ENCODE measurements at regions not wholly inside any gene's neighbourhood (a gene's known extent, or its start where the extent isn't known, plus 50 kb on each side); places are given as distances from the start of the nearest gene placed in this dataset.
"Not testable (repeated sequence)": the region's sequence is repeated elsewhere in the genome, so short reads cannot be mapped to it uniquely, and the experiment has no call there.

DNA sequence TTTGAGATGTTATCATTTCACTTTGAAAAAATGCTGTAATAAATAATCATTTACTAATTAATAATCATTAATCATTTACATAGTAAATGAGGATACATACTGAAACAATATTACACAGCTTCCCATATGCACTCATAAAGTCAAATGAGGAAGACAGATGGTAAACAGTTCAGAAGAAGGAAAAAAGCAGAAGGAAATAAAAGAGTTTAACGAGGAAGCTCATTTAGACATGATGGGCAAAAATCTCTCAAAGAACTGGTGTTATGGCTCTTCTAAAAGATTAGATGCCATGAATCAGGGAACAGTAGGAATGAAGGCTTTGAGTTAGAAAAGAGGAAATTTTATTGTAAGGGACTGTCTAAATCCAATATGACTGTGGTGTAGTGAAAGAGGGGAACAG, 347.6 kb downstream of the PTPRC start:
- Histone ChIP-seq H3K4me1 (ENCODE audit: insufficient read depth, low read length) (no peaks in the 10 kb centered on the region), H3K4me3 (ENCODE audit: low read length) (no peak overlapping the region), H3K36me3 (ENCODE audit: insufficient read depth, low read length) (no peaks in the 10 kb centered on the region), H3K9me3 (ENCODE audit: low read length) (no peaks in the 10 kb centered on the region), H2AFZ (ENCODE audit: low read depth, low read length) (no peak overlapping the region), H3K27me3 (ENCODE audit: insufficient read depth, low read length) (no peaks in the 10 kb centered on the region)

GRCh38 chr1:199002661-199003060, 363.8 kb downstream of the PTPRC start:
- H3K27me3 ChIP-seq (ENCODE audit: insufficient read depth, low read length), result no peaks in the 10 kb centered on the region
- peak overlapping the region; percentile 32 for H2AFZ ChIP-seq (ENCODE audit: low read depth, low read length)
- H3K9me3 ChIP-seq (ENCODE audit: low read length), result no peaks in the 10 kb centered on the region
- H3K36me3 ChIP-seq (ENCODE audit: insufficient read depth, low read length), result no peaks in the 10 kb centered on the region
- H3K4me3 ChIP-seq (ENCODE audit: low read length), result no peak overlapping the region
- peaks cover 5% of the 10 kb centered on the region for H3K4me1 ChIP-seq (ENCODE audit: insufficient read depth, low read length)

GRCh38 chr1:199007423-199007822, 368.6 kb downstream of the PTPRC start:
- H2AFZ ChIP-seq (ENCODE audit: low read depth, low read length), result no peak overlapping the region
- no peaks in the 10 kb centered on the region for H3K27me3 ChIP-seq (ENCODE audit: insufficient read depth, low read length)
- H3K9me3 ChIP-seq (ENCODE audit: low read length), result no peaks in the 10 kb centered on the region
- no peaks in the 10 kb centered on the region for H3K36me3 ChIP-seq (ENCODE audit: insufficient read depth, low read length)
- H3K4me3 ChIP-seq (ENCODE audit: low read length), result no peak overlapping the region
- peaks cover 5% of the 10 kb centered on the region for H3K4me1 ChIP-seq (ENCODE audit: insufficient read depth, low read length)

DNA sequence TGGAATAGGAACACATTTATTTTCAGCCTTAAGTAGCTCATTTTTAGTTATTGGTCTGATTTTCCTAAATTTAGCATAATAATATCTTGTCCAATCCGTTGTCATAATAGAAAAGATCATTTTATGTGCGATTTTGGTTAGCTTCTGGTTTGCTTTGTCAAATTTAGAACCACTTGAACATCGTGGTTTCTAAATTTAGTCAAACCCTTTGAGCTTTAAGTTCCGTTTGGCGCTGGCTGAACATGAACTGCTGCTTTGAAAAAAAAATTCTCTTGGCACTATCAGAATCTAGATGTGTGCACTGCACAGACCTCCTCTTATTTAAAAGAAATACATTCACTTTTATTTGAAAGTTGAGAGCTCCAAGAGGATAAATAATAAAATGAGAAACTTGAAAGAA, 370.6 kb downstream of the PTPRC start:
- Histone ChIP-seq H3K9me3 (ENCODE audit: low read length) (no peaks in the 10 kb centered on the region), H3K4me3 (ENCODE audit: low read length) (no peak overlapping the region), H3K27me3 (ENCODE audit: insufficient read depth, low read length) (no peaks in the 10 kb centered on the region), H3K36me3 (ENCODE audit: insufficient read depth, low read length) (no peaks in the 10 kb centered on the region), H2AFZ (ENCODE audit: low read depth, low read length) (no peak overlapping the region), H3K4me1 (ENCODE audit: insufficient read depth, low read length) (no peaks in the 10 kb centered on the region)

GRCh38 chr1:199010492-199010891, 371.7 kb downstream of the PTPRC start:
- Histone ChIP-seq H3K36me3 (ENCODE audit: insufficient read depth, low read length) (no peaks in the 10 kb centered on the region), H3K27me3 (ENCODE audit: insufficient read depth, low read length) (no peaks in the 10 kb centered on the region), H3K4me1 (ENCODE audit: insufficient read depth, low read length) (no peaks in the 10 kb centered on the region), H3K4me3 (ENCODE audit: low read length) (no peak overlapping the region), H2AFZ (ENCODE audit: low read depth, low read length) (no peak overlapping the region), H3K9me3 (ENCODE audit: low read length) (no peaks in the 10 kb centered on the region)

GRCh38 chr1:199010933-199011332, 372.1 kb downstream of the PTPRC start:
- Histone ChIP-seq H2AFZ (ENCODE audit: low read depth, low read length) (no peak overlapping the region), H3K4me3 (ENCODE audit: low read length) (no peak overlapping the region), H3K9me3 (ENCODE audit: low read length) (no peaks in the 10 kb centered on the region), H3K36me3 (ENCODE audit: insufficient read depth, low read length) (no peaks in the 10 kb centered on the region), H3K4me1 (ENCODE audit: insufficient read depth, low read length) (no peaks in the 10 kb centered on the region), H3K27me3 (ENCODE audit: insufficient read depth, low read length) (no peaks in the 10 kb centered on the region)

DNA sequence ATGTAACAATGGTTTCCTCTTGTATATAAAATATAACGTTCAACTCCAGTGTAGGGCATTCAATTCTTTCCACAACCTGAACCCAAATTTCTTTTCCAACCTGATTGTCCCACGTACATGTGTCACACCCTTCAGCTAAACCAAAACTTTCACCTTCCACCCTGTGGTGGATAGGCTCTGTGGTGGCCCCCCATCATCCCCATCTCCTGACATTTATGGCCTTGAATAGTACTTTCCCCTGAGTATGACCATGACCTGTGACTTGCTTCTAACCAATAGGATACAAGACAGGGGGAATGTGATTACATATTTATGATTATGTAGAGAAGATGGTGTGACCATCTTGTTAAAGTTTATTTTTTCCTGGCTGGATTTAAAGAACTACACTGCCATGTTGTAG, 377.0 kb downstream of the PTPRC start:
- no peaks in the 10 kb centered on the region for H3K36me3 ChIP-seq (ENCODE audit: insufficient read depth, low read length)
- no peak overlapping the region for H2AFZ ChIP-seq (ENCODE audit: low read depth, low read length)
- no peak overlapping the region for H3K4me3 ChIP-seq (ENCODE audit: low read length)
- no peaks in the 10 kb centered on the region for H3K4me1 ChIP-seq (ENCODE audit: insufficient read depth, low read length)
- no peaks in the 10 kb centered on the region for H3K9me3 ChIP-seq (ENCODE audit: low read length)
- no peaks in the 10 kb centered on the region for H3K27me3 ChIP-seq (ENCODE audit: insufficient read depth, low read length)

DNA sequence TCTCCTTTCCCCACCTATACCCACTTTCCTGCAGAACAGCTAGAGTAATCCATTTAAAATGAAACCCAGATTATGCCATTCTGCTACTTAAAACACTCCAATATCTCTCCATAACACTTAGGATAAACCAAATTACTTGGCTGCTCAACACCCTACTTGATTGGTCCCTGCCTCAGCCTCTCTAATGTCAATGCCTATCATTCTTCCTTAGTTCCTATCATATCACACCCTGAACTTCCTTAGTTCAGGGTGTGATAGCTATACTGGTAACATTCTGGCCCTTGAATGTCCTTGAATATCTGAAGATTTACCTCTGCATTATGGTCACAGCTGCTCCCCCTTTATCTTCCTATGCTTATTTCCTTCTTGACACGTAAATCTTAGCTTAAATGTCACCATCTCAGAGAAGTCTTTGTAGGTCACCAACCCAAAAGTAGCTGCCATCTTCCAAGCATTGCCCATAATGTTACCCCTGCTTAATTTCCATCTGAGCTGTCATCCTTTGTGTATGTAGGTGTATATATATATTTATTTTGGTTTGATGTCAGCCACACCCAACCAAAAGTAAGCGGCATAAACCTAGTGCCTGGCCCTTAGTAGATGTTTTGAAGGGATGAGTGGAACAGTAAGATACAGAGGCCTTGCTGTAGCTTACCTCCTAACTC, 379.8 kb downstream of the PTPRC start:
- no peaks in the 10 kb centered on the region for H3K4me1 ChIP-seq (ENCODE audit: insufficient read depth, low read length)
- no peaks in the 10 kb centered on the region for H3K27me3 ChIP-seq (ENCODE audit: insufficient read depth, low read length)
- H2AFZ ChIP-seq (ENCODE audit: low read depth, low read length), result no peak overlapping the region
- H3K36me3 ChIP-seq (ENCODE audit: insufficient read depth, low read length), result no peaks in the 10 kb centered on the region
- no peak overlapping the region for H3K4me3 ChIP-seq (ENCODE audit: low read length)
- no peaks in the 10 kb centered on the region for H3K9me3 ChIP-seq (ENCODE audit: low read length)

DNA sequence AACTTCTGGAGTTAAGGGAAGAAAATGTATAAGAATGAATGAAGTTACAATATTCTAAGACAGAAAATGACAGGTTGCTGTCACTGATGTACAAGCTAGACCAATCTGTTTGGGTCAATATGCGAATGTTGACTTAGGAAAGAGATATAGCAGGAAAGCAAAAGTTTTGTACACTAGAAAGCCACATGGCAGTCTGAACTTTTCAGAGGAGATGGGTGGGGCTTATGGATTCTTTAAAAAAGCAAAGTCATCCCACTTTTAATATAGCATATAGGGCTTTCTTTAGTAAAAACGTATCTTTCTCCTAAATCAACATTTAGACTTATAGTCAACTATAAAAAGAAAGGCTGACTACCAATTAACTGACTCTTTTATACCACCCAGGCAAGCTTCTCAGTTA, 381.2 kb downstream of the PTPRC start:
- H3K4me1 ChIP-seq (ENCODE audit: insufficient read depth, low read length), result no peaks in the 10 kb centered on the region
- no peaks in the 10 kb centered on the region for H3K27me3 ChIP-seq (ENCODE audit: insufficient read depth, low read length)
- H3K36me3 ChIP-seq (ENCODE audit: insufficient read depth, low read length), result no peaks in the 10 kb centered on the region
- no peak overlapping the region for H2AFZ ChIP-seq (ENCODE audit: low read depth, low read length)
- H3K4me3 ChIP-seq (ENCODE audit: low read length), result no peak overlapping the region
- no peaks in the 10 kb centered on the region for H3K9me3 ChIP-seq (ENCODE audit: low read length)

GRCh38 chr1:199020904-199021303, 382.1 kb downstream of the PTPRC start:
- Histone ChIP-seq H3K36me3 (ENCODE audit: insufficient read depth, low read length) (no peaks in the 10 kb centered on the region), H3K27me3 (ENCODE audit: insufficient read depth, low read length) (no peaks in the 10 kb centered on the region), H2AFZ (ENCODE audit: low read depth, low read length) (no peak overlapping the region), H3K4me3 (ENCODE audit: low read length) (no peak overlapping the region), H3K9me3 (ENCODE audit: low read length) (no peaks in the 10 kb centered on the region), H3K4me1 (ENCODE audit: insufficient read depth, low read length) (no peaks in the 10 kb centered on the region)

DNA sequence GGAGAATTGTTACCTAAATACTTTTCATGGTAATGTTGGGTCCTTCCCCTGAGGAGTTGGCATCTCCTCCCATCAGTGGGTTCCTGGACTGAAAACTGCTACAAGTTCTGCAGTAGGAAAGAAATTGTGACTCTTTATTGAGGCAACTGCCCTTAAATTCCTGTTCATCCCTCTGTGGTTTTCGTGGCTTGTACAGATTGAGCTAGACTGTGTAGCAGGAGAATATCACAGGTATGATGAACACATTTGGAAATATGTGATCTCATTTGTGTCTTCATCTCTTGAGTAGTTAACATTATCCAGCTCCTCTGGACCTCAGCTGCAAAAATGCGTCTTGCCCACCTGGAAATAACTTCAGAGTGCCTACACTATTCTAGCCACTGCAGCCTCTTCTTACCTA, 390.6 kb downstream of the PTPRC start:
- Histone ChIP-seq H3K27me3 (ENCODE audit: insufficient read depth, low read length) (no peaks in the 10 kb centered on the region), H3K4me1 (ENCODE audit: insufficient read depth, low read length) (no peaks in the 10 kb centered on the region), H3K36me3 (ENCODE audit: insufficient read depth, low read length) (no peaks in the 10 kb centered on the region), H3K4me3 (ENCODE audit: low read length) (no peak overlapping the region), H2AFZ (ENCODE audit: low read depth, low read length) (no peak overlapping the region), H3K9me3 (ENCODE audit: low read length) (no peaks in the 10 kb centered on the region)

DNA sequence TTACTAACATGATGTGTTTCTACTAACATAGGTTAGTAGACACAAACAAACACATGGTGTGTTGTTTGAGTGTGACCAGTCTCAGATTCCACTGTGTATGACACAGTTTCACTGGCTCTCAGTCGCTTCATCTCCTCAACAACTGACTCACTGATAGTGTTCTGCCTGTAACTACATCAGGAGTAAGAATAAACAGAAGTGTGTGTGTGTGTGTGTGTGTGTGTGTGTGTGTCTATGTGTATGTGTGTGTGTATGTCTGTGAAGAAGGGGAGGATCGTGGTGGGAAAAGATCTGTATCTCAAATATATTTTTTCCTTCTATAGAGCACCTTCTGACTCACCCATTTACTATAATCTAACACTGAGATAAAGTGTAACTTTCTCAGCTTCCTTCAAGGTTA, 391.0 kb downstream of the PTPRC start:
- no peak overlapping the region for H2AFZ ChIP-seq (ENCODE audit: low read depth, low read length)
- H3K9me3 ChIP-seq (ENCODE audit: low read length), result no peaks in the 10 kb centered on the region
- H3K36me3 ChIP-seq (ENCODE audit: insufficient read depth, low read length), result no peaks in the 10 kb centered on the region
- H3K4me1 ChIP-seq (ENCODE audit: insufficient read depth, low read length), result no peaks in the 10 kb centered on the region
- H3K27me3 ChIP-seq (ENCODE audit: insufficient read depth, low read length), result no peaks in the 10 kb centered on the region
- no peak overlapping the region for H3K4me3 ChIP-seq (ENCODE audit: low read length)

- not testable (repeated sequence) for H3K36me3 ChIP-seq (ENCODE audit: insufficient read depth, low read length); H3K27me3 ChIP-seq (ENCODE audit: insufficient read depth, low read length); H3K4me3 ChIP-seq (ENCODE audit: low read length); H3K4me1 ChIP-seq (ENCODE audit: insufficient read depth, low read length); H2AFZ ChIP-seq (ENCODE audit: low read depth, low read length); H3K9me3 ChIP-seq (ENCODE audit: low read length)
These were observed 391.7 kb downstream of the PTPRC start for GRCh38 chr1:199030541-199030940.

DNA sequence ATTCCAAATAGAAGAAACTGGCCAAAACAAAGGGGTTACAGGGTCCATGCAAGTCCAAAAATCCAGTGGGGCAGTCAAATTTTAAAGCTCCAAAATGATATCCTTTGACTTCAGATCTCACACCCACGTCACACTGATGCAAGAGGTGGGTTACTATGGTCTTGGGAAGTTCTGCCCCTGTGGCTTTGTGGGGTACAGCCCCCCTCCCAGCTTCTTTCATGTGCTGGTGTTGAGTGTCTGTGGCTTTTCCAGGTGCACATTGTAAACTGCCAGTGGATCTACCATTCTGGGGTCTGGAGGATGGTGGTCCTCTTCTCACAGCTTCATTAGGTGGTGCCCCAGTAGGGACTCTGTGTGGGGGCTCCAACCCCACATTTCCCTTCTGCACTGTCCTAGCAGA, 392.3 kb downstream of the PTPRC start:
- H2AFZ ChIP-seq (ENCODE audit: low read depth, low read length); H3K27me3 ChIP-seq (ENCODE audit: insufficient read depth, low read length); H3K36me3 ChIP-seq (ENCODE audit: insufficient read depth, low read length); H3K9me3 ChIP-seq (ENCODE audit: low read length); H3K4me1 ChIP-seq (ENCODE audit: insufficient read depth, low read length); H3K4me3 ChIP-seq (ENCODE audit: low read length): not testable (repeated sequence)

Measured in neuron (in vitro differentiated cells).